Endothelial cell (in vitro differentiated cells): ENCODE measurements at regions not wholly inside any gene's neighbourhood (a gene's known extent, or its start where the extent isn't known, plus 50 kb on each side); places are given as distances from the start of the nearest gene placed in this dataset.
"Not testable (repeated sequence)": the region's sequence is repeated elsewhere in the genome, so short reads cannot be mapped to it uniquely, and the experiment has no call there.

Source experiments
- DNase-seq: peaks from one replicate; pipeline ENCODE4 v3.0.0; 2021; ENCODE audit warnings: low spot score
- H3K27ac Mint-ChIP-seq: one replicate; pipeline ENCODE4 v1.8.0; 2021; ENCODE audit warnings: mixed read lengths, inconsistent platforms; ENCODE audit not compliant: unreplicated experiment
- H3K27me3 Mint-ChIP-seq: one replicate; pipeline ENCODE4 v1.8.0; 2021; ENCODE audit warnings: mild to moderate bottlenecking, moderate library complexity, mixed read lengths, inconsistent platforms; ENCODE audit not compliant: unreplicated experiment
- H3K36me3 Mint-ChIP-seq: one replicate; pipeline ENCODE4 v1.8.0; 2021; ENCODE audit warnings: mild to moderate bottlenecking, low read depth, mixed read lengths, inconsistent platforms; ENCODE audit not compliant: unreplicated experiment
- H3K4me1 Mint-ChIP-seq: one replicate; pipeline ENCODE4 v1.8.0; 2021; ENCODE audit warnings: mild to moderate bottlenecking, mixed read lengths, inconsistent platforms; ENCODE audit not compliant: unreplicated experiment
- H3K4me3 Mint-ChIP-seq: one replicate; pipeline ENCODE4 v1.8.0; 2021; ENCODE audit warnings: mild to moderate bottlenecking, mixed read lengths, inconsistent platforms; ENCODE audit not compliant: unreplicated experiment
- H3K9me3 Mint-ChIP-seq: one replicate; pipeline ENCODE4 v1.8.0; 2021; ENCODE audit warnings: mixed read lengths, inconsistent platforms; ENCODE audit not compliant: unreplicated experiment
- TF ChIP-seq, protein P1 (sequence below): fragments of 200-600 bp; sonication (generic); IDR thresholded peaks from one replicate; pipeline ENCODE4 v1.5.0; 2021; ENCODE audit warnings: antibody characterized with exemption; ENCODE audit not compliant: unreplicated experiment

DNA sequence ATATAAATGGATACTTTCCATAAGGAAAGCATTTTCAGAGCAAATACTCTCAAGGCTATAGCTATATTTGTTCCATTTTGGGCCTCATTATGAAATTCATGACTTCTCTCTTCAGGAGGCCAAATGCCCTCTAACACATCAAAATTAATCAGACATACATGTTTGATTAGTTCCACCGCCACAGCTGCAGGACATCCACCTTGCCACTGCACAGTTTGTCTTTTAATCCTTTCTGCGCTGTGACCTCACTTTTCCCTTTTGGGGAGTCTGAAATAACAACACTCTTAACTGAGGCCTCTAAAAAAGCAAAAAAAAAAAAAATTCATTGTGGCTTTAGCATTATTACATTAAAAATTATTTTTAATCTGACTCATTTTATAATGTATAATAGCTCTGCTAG, 279.1 kb upstream of the CDH12 start:
- Mint-ChIP-seq H3K36me3 (no peaks in the 10 kb centered on the region), H3K27ac (no peak overlapping the region), H3K4me1 (no peaks in the 10 kb centered on the region), H3K4me3 (no peak overlapping the region), H3K27me3 (no peaks in the 10 kb centered on the region), H3K9me3 (no peaks in the 10 kb centered on the region)
- DNase-seq: no peak
- TF ChIP-seq, protein P1, sequence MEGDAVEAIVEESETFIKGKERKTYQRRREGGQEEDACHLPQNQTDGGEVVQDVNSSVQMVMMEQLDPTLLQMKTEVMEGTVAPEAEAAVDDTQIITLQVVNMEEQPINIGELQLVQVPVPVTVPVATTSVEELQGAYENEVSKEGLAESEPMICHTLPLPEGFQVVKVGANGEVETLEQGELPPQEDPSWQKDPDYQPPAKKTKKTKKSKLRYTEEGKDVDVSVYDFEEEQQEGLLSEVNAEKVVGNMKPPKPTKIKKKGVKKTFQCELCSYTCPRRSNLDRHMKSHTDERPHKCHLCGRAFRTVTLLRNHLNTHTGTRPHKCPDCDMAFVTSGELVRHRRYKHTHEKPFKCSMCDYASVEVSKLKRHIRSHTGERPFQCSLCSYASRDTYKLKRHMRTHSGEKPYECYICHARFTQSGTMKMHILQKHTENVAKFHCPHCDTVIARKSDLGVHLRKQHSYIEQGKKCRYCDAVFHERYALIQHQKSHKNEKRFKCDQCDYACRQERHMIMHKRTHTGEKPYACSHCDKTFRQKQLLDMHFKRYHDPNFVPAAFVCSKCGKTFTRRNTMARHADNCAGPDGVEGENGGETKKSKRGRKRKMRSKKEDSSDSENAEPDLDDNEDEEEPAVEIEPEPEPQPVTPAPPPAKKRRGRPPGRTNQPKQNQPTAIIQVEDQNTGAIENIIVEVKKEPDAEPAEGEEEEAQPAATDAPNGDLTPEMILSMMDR: no peak

- H3K27ac Mint-ChIP-seq: no peak overlapping the region
- H3K4me3 Mint-ChIP-seq: no peak overlapping the region
- no peaks in the 10 kb centered on the region for H3K4me1 Mint-ChIP-seq
- no peaks in the 10 kb centered on the region for H3K36me3 Mint-ChIP-seq
- H3K9me3 Mint-ChIP-seq: no peaks in the 10 kb centered on the region
- no peak for DNase-seq
- TF ChIP-seq, protein P1: no peak
- no peaks in the 10 kb centered on the region for H3K27me3 Mint-ChIP-seq
Measured at GRCh38 chr5:23112237-23112636, 259.1 kb upstream of the CDH12 start.

GRCh38 chr5:23105021-23105420, 251.9 kb upstream of the CDH12 start:
- Mint-ChIP-seq H3K27ac (no peak overlapping the region), H3K4me1 (no peaks in the 10 kb centered on the region), H3K36me3 (no peaks in the 10 kb centered on the region), H3K27me3 (no peaks in the 10 kb centered on the region), H3K4me3 (no peak overlapping the region), H3K9me3 (no peaks in the 10 kb centered on the region)
- DNase-seq: no peak
- TF ChIP-seq, protein P1: no peak

DNA sequence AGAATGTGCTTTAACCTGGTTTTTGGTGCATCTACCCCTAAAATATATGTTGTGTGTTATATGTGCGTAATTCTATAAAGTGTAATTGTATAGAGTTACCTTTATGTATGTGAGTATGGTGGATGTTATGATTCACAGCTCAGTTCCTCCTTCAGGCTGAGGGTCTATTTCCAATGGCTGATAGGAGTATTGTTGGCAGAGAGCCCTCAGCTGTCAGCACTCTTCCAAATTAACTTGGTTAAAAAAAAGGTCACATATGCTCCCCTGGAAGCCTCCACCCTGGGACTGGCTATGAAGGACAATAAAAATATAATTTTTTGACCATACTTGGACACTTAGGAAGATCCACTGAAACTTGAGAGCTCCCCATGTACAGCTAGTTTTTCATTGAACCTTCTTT, 250.4 kb upstream of the CDH12 start:
- Mint-ChIP-seq H3K36me3 (no peaks in the 10 kb centered on the region), H3K27me3 (no peaks in the 10 kb centered on the region), H3K4me1 (no peaks in the 10 kb centered on the region), H3K4me3 (no peak overlapping the region), H3K9me3 (no peaks in the 10 kb centered on the region), H3K27ac (no peak overlapping the region)
- DNase-seq: no peak
- TF ChIP-seq, protein P1: no peak

DNA sequence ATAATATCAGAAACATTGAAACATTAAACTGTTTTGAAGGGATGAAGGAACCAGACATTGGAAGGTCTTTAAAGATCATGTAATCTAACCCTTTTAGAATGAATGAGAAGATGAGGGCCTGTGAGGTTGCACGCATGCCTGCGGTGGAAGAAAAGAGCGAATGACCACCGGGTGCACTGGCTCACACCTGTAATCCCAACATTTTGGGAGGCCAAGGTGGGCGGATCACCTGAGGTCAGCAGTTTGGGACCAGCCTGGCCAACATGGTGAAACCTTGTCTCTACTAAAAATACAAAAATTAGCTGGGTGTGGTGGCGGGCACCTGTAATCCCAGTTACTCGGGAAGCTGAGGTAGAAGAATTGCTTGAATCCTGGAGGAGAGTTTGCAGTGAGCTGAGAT, 242.3 kb upstream of the CDH12 start:
- not testable (repeated sequence) for H3K4me3 Mint-ChIP-seq, DNase-seq, H3K27ac Mint-ChIP-seq, H3K4me1 Mint-ChIP-seq, H3K36me3 Mint-ChIP-seq, H3K27me3 Mint-ChIP-seq, H3K9me3 Mint-ChIP-seq

- Mint-ChIP-seq H3K4me3 (no peak overlapping the region), H3K27ac (no peak overlapping the region)
Measured at GRCh38 chr5:23089286-23089685, 236.1 kb upstream of the CDH12 start.

More at GRCh38 chr5:23089286-23089685, 236.1 kb upstream of the CDH12 start:
- TF ChIP-seq, protein P1: no peak
- H3K27me3 Mint-ChIP-seq: no peaks in the 10 kb centered on the region
- no peaks in the 10 kb centered on the region for H3K9me3 Mint-ChIP-seq
- H3K4me1 Mint-ChIP-seq: no peaks in the 10 kb centered on the region
- no peak for DNase-seq
- no peaks in the 10 kb centered on the region for H3K36me3 Mint-ChIP-seq
